GM18507 (cell line): ENCODE measurements at regions not wholly inside any gene's neighbourhood (a gene's known extent, or its start where the extent isn't known, plus 50 kb on each side); places are given as distances from the start of the nearest gene placed in this dataset.

Experiments used
- DNase-seq: peaks from one replicate; pipeline ENCODE4 v3.0.0; 2011; ENCODE audit warnings: low read depth; ENCODE audit not compliant: insufficient read length; ENCODE audit errors: extremely low spot score
- FAIRE-seq: peaks from 2 replicates; lab custom pipeline; 2011; peaks lifted over from hg19 to GRCh38; lab: Jason Lieb, UNC

DNA sequence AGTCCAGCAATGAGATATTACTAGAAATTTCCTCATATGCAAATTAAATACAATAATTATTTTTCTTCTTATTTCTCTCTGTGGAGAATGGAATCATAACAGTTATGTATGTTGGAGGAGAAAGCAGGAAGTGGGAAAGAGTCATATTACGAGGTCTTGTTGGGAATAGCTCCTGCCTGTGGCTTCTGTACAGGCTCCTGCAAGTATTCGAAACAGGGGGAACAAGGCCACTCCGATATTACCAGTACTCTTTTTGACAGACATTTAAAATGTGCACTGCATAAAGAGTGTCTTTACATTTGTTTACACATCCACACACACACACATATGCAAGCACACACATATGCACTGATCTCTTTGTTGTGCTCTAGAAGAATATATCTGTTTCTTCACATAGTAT lies 812.0 kb upstream of the ZNF608 start:
- FAIRE-seq: no peak
- no peak for DNase-seq

GRCh38 chr5:125559296-125559695 lies 812.9 kb upstream of the ZNF608 start:
- FAIRE-seq: no peak
- no peak for DNase-seq

DNA sequence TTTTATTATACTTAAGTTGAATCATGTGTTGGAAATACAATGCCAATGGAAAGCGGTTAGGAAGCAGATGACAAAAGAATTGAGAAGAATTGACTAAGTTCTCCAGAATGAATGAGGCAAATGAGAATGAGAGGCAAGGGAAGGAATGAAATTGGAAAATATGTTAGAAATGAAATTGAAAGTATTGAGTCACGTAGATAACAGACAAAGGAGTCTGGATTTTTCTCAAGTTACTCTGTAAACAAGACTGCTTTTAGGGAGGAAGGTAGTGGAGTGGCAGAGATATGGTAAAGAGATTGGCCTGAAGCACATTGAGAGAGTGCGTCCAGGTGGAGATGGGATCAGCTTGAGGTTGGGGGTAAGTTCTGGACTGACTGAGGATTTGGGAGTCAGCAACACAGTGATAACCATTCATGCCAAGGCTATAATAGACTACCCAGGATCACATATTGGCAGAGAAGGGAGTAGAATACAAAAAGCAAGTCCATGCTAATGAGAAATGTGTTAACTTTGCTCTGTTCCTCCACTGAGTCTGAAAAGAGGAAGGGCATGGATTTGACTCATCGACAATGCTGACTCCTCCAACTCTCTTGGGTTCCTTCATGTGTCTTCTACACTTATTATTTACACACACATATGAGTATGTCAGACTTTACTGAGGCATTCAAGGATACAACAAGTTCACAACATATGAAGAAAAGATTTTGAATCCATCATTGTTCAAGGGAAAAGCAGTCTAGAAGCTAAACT lies 814.2 kb upstream of the ZNF608 start:
- FAIRE-seq: no peak
- no peak for DNase-seq

DNA sequence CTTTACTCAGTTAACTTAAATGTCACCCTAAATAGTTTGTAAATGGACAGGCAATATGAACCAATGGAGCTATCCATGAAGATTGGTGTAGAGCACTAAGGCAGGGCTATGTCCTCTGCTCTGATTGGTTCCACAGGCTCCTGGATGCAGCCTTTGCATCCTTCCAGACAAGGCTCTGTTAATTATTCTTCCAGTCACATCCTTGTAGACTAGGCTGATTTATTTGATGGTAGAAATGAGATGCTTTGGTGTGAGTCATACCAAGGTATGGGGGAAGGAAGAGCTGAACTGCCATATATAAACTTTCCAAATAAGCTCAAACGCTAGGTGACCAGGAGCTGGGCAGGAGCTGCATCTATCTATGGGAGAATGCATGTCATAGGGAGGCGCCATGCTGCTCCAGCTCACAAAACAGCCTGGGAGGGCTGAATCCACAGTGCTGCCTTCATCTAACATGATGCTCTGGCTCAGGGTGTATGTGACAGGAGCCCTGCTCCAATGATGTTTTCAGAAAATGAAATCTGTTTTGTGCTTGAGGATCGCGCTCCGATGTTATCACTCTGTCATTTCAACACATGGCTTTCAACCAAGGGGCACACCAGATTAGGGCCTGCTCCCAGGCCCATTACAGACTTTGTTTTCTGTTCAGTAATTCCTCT lies 818.0 kb upstream of the ZNF608 start:
- DNase-seq (no peak), FAIRE-seq (no peak)

- DNase-seq (no peak), FAIRE-seq (no peak)
Measured at GRCh38 chr5:125574491-125575044, 828.1 kb upstream of the ZNF608 start.

GRCh38 chr5:125575171-125575890 lies 828.9 kb upstream of the ZNF608 start:
- DNase-seq (no peak), FAIRE-seq (no peak)

DNA sequence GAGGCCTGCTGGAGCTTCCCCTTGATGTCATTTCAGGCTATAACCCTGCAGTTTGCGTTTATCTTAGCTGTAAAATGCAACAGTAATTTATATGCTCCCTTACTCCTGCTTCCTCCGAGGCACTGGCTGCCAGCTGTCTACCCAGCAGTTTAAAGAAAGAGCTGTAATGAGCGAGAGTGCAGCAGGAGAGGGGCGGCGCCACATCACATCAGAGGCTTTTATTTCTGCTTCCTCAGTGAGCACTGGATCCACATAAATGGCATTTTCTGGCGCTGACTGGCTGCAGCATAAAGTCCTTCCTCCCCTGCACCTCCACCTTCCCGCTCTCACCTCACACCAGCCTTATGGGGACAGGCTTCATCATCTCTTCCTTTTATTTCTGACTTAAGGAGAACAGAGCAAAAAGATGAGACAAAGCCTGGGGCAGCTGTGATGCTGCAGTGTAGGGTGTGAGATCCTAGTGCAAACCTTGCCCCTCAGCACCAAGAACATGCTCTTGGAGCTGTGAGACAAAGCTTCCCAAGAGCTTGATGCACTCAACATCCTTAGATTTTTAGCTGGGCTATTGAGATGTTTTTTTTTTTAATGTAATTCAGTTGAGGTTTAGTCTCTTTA lies 829.6 kb upstream of the ZNF608 start:
- DNase-seq (no peak), FAIRE-seq (no peak)

GRCh38 chr5:125576822-125577221 lies 830.4 kb upstream of the ZNF608 start:
- FAIRE-seq (no peak), DNase-seq (no peak)

DNA sequence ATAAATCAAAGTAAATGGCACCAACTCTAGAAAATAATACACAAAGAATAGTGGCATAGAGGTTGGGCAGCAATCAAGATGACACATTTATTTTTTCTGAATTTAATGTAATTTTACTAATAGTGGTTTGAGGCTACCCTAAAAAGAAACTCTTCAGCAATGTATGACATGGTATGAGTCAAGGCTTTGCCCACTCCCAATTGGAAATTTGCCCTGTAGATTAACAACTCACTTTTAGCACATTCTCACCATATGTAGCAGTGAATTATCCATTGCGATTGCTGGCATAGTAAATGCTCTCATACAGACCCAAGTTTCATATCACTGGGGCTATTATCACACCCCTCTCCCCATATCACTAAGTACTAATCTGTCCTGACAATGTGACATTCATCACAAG lies 832.1 kb upstream of the ZNF608 start:
- DNase-seq (no peak), FAIRE-seq (no peak)

GRCh38 chr5:125579182-125579581 lies 832.7 kb upstream of the ZNF608 start:
- no peak for FAIRE-seq

DNA sequence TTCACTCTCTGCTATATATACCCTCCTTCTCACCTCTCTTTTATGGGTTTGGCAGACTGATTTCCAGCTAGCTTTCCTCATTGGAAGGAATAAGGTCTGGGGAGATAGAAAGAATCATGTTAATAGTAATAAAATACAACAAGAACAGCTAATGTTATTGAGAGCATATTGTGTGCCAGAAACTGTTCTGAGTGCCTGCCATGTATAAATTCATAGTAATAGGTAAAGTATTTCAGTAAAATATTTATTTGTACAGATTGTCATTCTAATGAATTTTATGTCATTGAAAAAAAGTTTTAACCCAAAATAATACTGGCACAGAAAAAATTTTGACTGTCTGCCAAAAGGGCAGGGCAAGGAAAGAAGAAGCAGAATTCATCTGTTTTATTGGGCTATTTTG lies 834.9 kb upstream of the ZNF608 start:
- DNase-seq (no peak), FAIRE-seq (no peak)

More at GRCh38 chr5:125579182-125579581, 832.7 kb upstream of the ZNF608 start:
- no peak for DNase-seq

DNA sequence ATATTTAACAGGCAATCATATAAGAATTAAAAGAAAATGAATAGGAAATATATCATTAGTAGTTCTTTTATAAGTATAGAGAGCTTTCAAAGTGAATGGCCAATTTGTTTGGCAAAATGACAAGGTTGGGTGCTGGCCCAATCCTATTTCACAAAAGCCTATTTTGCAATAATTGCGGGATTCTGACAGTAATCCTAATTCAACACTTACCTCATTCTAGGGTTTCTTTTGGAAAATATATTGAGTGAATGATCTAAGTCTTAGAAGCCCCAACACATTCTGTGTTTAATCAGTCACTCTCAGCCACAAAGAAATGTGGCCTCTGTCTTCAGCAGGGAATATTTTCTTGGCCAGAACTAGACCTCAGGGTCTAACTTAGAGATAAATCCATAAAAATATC lies 835.9 kb upstream of the ZNF608 start:
- no peak for DNase-seq
- FAIRE-seq: no peak

- no peak for FAIRE-seq
- DNase-seq: no peak
Measured at GRCh38 chr5:125583321-125584139, 837.1 kb upstream of the ZNF608 start.

DNA sequence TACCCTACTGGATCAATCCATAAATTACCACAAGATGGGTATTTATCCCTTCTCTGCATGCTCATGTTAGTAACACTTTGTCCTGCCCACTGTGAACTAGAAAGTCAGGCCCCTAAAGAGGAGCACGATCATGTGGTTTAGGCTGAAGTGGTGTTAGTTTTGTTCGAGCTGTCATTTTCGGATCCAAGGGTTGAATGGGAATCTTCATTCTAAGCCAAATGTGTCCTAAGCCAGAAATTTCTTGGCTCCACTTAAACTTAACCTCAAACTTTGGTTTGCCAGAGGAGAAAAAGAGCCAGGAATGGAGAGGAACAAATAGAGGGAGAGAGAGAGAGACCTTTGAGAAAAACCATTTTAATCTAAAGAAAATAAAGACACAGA lies 837.7 kb upstream of the ZNF608 start:
- no peak for FAIRE-seq
- no peak for DNase-seq

DNA sequence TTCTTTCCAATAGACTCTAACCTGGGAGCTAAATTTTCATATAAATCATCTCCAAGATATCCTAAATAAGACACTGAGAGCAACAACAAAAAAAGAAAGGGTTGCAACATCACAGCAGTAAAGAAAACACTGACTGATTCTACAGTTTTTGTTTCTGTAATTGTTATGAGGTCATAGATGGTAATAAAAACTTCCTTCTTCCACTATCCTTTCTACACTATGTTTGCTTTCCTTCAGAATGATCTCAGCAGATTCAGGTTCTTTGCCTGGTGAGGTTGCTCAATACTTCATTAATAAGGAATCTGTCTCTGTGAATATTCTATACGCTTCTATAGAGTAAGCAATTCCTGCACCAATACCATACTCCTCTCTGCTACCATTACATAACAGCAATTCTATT lies 835.6 kb upstream of the GRAMD2B start:
- FAIRE-seq (no peak), DNase-seq (no peak)

DNA sequence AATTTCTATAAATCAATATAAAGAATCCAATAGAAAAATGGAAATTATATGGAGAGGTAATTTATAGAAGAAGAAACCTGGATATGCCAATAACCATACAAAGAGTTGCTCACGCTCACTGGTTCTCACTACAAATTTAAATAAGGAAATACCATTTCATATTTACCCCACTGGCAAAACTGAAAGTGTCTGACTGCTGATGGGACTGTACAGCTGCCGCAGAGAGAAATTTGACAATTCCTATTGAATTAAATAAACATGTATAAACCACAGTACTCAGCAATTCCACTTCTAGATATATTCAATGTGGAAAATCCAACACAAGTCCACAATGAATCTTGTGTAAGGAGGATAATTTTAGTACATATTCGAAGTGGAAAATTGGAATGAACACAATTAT lies 830.4 kb upstream of the GRAMD2B start:
- no peak for DNase-seq
- FAIRE-seq: no peak

DNA sequence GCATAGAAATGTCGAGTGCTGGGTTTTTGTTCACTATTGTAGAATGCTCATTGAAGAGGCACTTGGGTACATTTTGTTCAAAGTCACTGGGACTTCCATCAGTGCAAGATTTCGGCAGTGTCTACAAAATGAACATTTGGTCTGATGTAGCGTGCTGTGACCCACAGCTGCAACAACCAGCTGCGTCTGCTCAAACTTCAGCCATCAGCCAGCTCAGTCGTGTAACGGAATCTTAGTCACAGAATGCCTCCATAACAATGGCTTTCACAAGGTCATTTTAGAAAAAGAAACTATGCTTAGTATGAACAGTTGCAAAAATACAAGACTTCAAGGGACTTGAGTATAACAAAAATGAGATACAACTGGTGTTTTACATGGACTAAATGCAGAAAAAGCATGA lies 828.1 kb upstream of the GRAMD2B start:
- FAIRE-seq: no peak
- DNase-seq: no peak

DNA sequence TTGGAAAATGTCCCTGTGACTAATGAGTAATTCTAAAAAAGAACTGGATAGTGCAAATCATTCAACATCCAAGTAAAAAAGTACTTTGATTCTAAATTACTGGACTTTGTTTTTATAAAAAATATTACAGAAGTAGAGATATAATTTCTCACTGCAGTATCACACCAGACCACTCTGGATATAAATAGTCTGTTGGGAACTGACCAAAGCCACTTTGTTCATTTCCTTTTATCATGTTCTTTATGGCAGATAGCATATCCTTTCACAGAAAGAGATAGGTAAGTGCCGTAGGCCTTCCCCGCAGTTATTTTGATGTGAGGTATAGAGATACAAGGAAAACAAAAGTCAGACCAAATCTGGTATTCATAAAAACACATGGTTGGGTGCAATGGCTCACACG lies 827.4 kb upstream of the GRAMD2B start:
- FAIRE-seq (no peak), DNase-seq (no peak)

- DNase-seq (no peak), FAIRE-seq (no peak)
Measured at GRCh38 chr5:125597338-125597737, 825.9 kb upstream of the GRAMD2B start.
